Fibroblast of skin of abdomen (primary cell): ENCODE measurements at regions not wholly inside any gene's neighbourhood (a gene's known extent, or its start where the extent isn't known, plus 50 kb on each side); places are given as distances from the start of the nearest gene placed in this dataset.

ENCODE experiments used
- DNase-seq: peaks from one replicate; pipeline ENCODE4 v3.0.0-alpha.2; 2013

- DNase-seq = no peak
Measured at GRCh38 chr11:111194860-111195568, 50.5 kb upstream of the POU2AF2 start.

GRCh38 chr11:111193924-111194490 is 51.5 kb upstream of the POU2AF2 start:
- no peak for DNase-seq

GRCh38 chr11:111189466-111189865 is 56.1 kb upstream of the POU2AF2 start:
- DNase-seq = no peak

- DNase-seq = no peak
Measured at GRCh38 chr11:111186308-111186915, 59.1 kb upstream of the POU2AF2 start.

GRCh38 chr11:111185266-111185665 is 60.3 kb upstream of the POU2AF2 start:
- peak; percentile 58 for DNase-seq

- peak; percentile 43 for DNase-seq
Measured at GRCh38 chr11:111183706-111184105, 61.8 kb upstream of the POU2AF2 start.

GRCh38 chr11:111179184-111179910 is 66.2 kb upstream of the POU2AF2 start:
- DNase-seq = no peak

GRCh38 chr11:111177037-111177871 is 68.3 kb upstream of the POU2AF2 start:
- no peak for DNase-seq

GRCh38 chr11:111176603-111177002 is 68.9 kb upstream of the POU2AF2 start:
- no peak for DNase-seq

- peak; percentile 10 for DNase-seq
Measured at GRCh38 chr11:111173221-111173620, 72.3 kb upstream of the POU2AF2 start.

GRCh38 chr11:111172321-111172862 is 73.1 kb upstream of the POU2AF2 start:
- DNase-seq = no peak

- no peak for DNase-seq
Measured at GRCh38 chr11:111170761-111171379, 74.7 kb upstream of the POU2AF2 start.

GRCh38 chr11:111169367-111169766 is 76.2 kb upstream of the POU2AF2 start:
- no peak for DNase-seq

GRCh38 chr11:111168871-111169270 is 76.7 kb upstream of the POU2AF2 start:
- no peak for DNase-seq

- DNase-seq = no peak
Measured at GRCh38 chr11:111167666-111168065, 77.9 kb upstream of the POU2AF2 start.

GRCh38 chr11:111166598-111166997 is 78.9 kb upstream of the POU2AF2 start:
- DNase-seq = no peak

GRCh38 chr11:111162305-111162704 is 83.2 kb upstream of the POU2AF2 start:
- no peak for DNase-seq

GRCh38 chr11:111157571-111157970 is 88.0 kb upstream of the POU2AF2 start:
- no peak for DNase-seq

GRCh38 chr11:111155021-111155420 is 90.5 kb upstream of the POU2AF2 start:
- DNase-seq = no peak

- DNase-seq = no peak
Measured at GRCh38 chr11:111153194-111153593, 92.3 kb upstream of the POU2AF2 start.

GRCh38 chr11:111148953-111149352 is 96.6 kb upstream of the POU2AF2 start:
- DNase-seq = no peak

- peak; percentile 4 for DNase-seq
Measured at GRCh38 chr11:111148121-111148520, 97.4 kb upstream of the POU2AF2 start.
